ENCODE measurements at regions not wholly inside any gene's neighbourhood (a gene's known extent, or its start where the extent isn't known, plus 50 kb on each side); places are given as distances from the start of the nearest gene placed in this dataset.

- H3K4me2 ChIP-seq (ENCODE audit: low read depth, low read length, poor library complexity, severe bottlenecking), result no peak overlapping the region
- H3F3A ChIP-seq (ENCODE audit: low read depth), result no peaks in the 10 kb centered on the region
- H3K27me3 ChIP-seq (ENCODE audit: insufficient read depth, low read length, poor library complexity, severe bottlenecking), result no peaks in the 10 kb centered on the region
- no peaks in the 10 kb centered on the region for H4K20me1 ChIP-seq (ENCODE audit: insufficient read depth, low read length, poor library complexity, severe bottlenecking)
- H3K4me3 ChIP-seq (ENCODE audit: low read length, poor library complexity, severe bottlenecking), result no peak overlapping the region
- no peaks in the 10 kb centered on the region for H3K9me2 ChIP-seq (replicated peaks; ENCODE audit: low read depth, low read length)
- H3K9me3 ChIP-seq (ENCODE audit: insufficient read depth, low read depth, low read length), result no peaks in the 10 kb centered on the region
- H3K36me3 ChIP-seq (ENCODE audit: insufficient read depth, low read length), result no peaks in the 10 kb centered on the region
- no peak overlapping the region for H2AFZ ChIP-seq (ENCODE audit: low read length)
- H3K4me1 ChIP-seq (ENCODE audit: insufficient read depth, low read length, poor library complexity, severe bottlenecking), result no peaks in the 10 kb centered on the region
- TF ChIP-seq EZH2phosphoT487 (IDR thresholded peaks at IDR 0.05; ENCODE audit: borderline replicate concordance), result no peak
- no peak for TF ChIP-seq CTCF (conservative IDR thresholded peaks at IDR 0.05; ENCODE audit: low read length)
- H3K79me2 ChIP-seq (ENCODE audit: insufficient read depth, low read length), result no peaks in the 10 kb centered on the region
- no peak overlapping the region for H3K9ac ChIP-seq (ENCODE audit: low read depth, low read length, poor library complexity, severe bottlenecking)
Measured at GRCh38 chrX:140298960-140299825, 205.7 kb downstream of the SOX3 start.

GRCh38 chrX:140297273-140297672 is 207.6 kb downstream of the SOX3 start:
- no peaks in the 10 kb centered on the region for H3K9me3 ChIP-seq (ENCODE audit: insufficient read depth, low read depth, low read length)
- no peaks in the 10 kb centered on the region for H3F3A ChIP-seq (ENCODE audit: low read depth)
- TF ChIP-seq EZH2phosphoT487 (IDR thresholded peaks at IDR 0.05; ENCODE audit: borderline replicate concordance) (no peak), CTCF (conservative IDR thresholded peaks at IDR 0.05; ENCODE audit: low read length) (no peak)
- no peaks in the 10 kb centered on the region for H4K20me1 ChIP-seq (ENCODE audit: insufficient read depth, low read length, poor library complexity, severe bottlenecking)
- H2AFZ ChIP-seq (ENCODE audit: low read length), result no peak overlapping the region
- no peak overlapping the region for H3K4me2 ChIP-seq (ENCODE audit: low read depth, low read length, poor library complexity, severe bottlenecking)
- no peaks in the 10 kb centered on the region for H3K27me3 ChIP-seq (ENCODE audit: insufficient read depth, low read length, poor library complexity, severe bottlenecking)
- H3K36me3 ChIP-seq (ENCODE audit: insufficient read depth, low read length), result no peaks in the 10 kb centered on the region
- no peak overlapping the region for H3K4me3 ChIP-seq (ENCODE audit: low read length, poor library complexity, severe bottlenecking)
- no peaks in the 10 kb centered on the region for H3K4me1 ChIP-seq (ENCODE audit: insufficient read depth, low read length, poor library complexity, severe bottlenecking)
- no peaks in the 10 kb centered on the region for H3K79me2 ChIP-seq (ENCODE audit: insufficient read depth, low read length)
- no peak overlapping the region for H3K9ac ChIP-seq (ENCODE audit: low read depth, low read length, poor library complexity, severe bottlenecking)
- H3K9me2 ChIP-seq (replicated peaks; ENCODE audit: low read depth, low read length), result no peaks in the 10 kb centered on the region

GRCh38 chrX:140292961-140293360 is 211.9 kb downstream of the SOX3 start:
- H3K9ac ChIP-seq (ENCODE audit: low read depth, low read length, poor library complexity, severe bottlenecking), result no peak overlapping the region
- H3K4me1 ChIP-seq (ENCODE audit: insufficient read depth, low read length, poor library complexity, severe bottlenecking), result no peaks in the 10 kb centered on the region
- H3K4me3 ChIP-seq (ENCODE audit: low read length, poor library complexity, severe bottlenecking), result no peak overlapping the region
- H3F3A ChIP-seq (ENCODE audit: low read depth), result no peaks in the 10 kb centered on the region
- H4K20me1 ChIP-seq (ENCODE audit: insufficient read depth, low read length, poor library complexity, severe bottlenecking), result no peaks in the 10 kb centered on the region
- TF ChIP-seq CTCF (conservative IDR thresholded peaks at IDR 0.05; ENCODE audit: low read length), result no peak
- no peak for TF ChIP-seq EZH2phosphoT487 (IDR thresholded peaks at IDR 0.05; ENCODE audit: borderline replicate concordance)
- H3K36me3 ChIP-seq (ENCODE audit: insufficient read depth, low read length), result no peaks in the 10 kb centered on the region
- H3K4me2 ChIP-seq (ENCODE audit: low read depth, low read length, poor library complexity, severe bottlenecking), result no peak overlapping the region
- H3K9me3 ChIP-seq (ENCODE audit: insufficient read depth, low read depth, low read length), result no peaks in the 10 kb centered on the region
- no peaks in the 10 kb centered on the region for H3K9me2 ChIP-seq (replicated peaks; ENCODE audit: low read depth, low read length)
- no peaks in the 10 kb centered on the region for H3K27me3 ChIP-seq (ENCODE audit: insufficient read depth, low read length, poor library complexity, severe bottlenecking)
- no peaks in the 10 kb centered on the region for H3K79me2 ChIP-seq (ENCODE audit: insufficient read depth, low read length)
- H2AFZ ChIP-seq (ENCODE audit: low read length), result no peak overlapping the region
